Common myeloid progenitor, CD34-positive (primary cell): ENCODE measurements at regions not wholly inside any gene's neighbourhood (a gene's known extent, or its start where the extent isn't known, plus 50 kb on each side); places are given as distances from the start of the nearest gene placed in this dataset.

Source experiments
- CTCF ChIA-PET: fragments of 350-600 bp; sonication (Branson Sonifier 250); formaldehyde crosslinking; loops from one replicate; lab custom pipeline; 2021; ENCODE audit warnings: antibody characterized with exemption; lab: Charles Lee
- POLR2A ChIA-PET: fragments of 350-600 bp; sonication (Branson Sonifier 250); formaldehyde crosslinking; loops from one replicate; lab custom pipeline; 2021; ENCODE audit warnings: antibody characterized with exemption; lab: Charles Lee
- DNase-seq, 3 donors: peaks; one replicate each; pipeline versions ENCODE4 v3.0.0 to v3.0.0-alpha.2; 2013
- H3K27ac ChIP-seq, 2 experiments: 1 replicate in 1 of 2; 2 replicates in 1 of 2; pipeline ENCODE4 v1.7.0; 2013; ENCODE audit warnings: inconsistent platforms in 2 of 2, low read length in 2 of 2, mild to moderate bottlenecking in 2 of 2, low read depth in 1 of 2, moderate library complexity in 1 of 2; ENCODE audit not compliant: severe bottlenecking in 2 of 2, insufficient read depth in 1 of 2, poor library complexity in 1 of 2
- H3K27me3 ChIP-seq, 5 experiments: replicated peaks in 2 of 5; 1 replicate in 3 of 5; 2 replicates in 2 of 5; pipeline versions ENCODE4 v1.6.1 to v1.7.0; 2013; ENCODE audit warnings: low read length in 4 of 5, mild to moderate bottlenecking in 2 of 5, moderate library complexity in 2 of 5, inconsistent platforms in 1 of 5; ENCODE audit not compliant: insufficient read depth in 5 of 5, control insufficient read depth in 4 of 5
- H3K36me3 ChIP-seq, 4 experiments: 1 replicate in 2 of 4; 2 replicates in 2 of 4; pipeline versions ENCODE4 v1.6.1 to v1.7.0; 2013; ENCODE audit warnings: low read length in 3 of 4, control low read depth in 1 of 4, mild to moderate bottlenecking in 1 of 4; ENCODE audit not compliant: control insufficient read depth in 4 of 4, insufficient read depth in 4 of 4
- H3K4me1 ChIP-seq, 4 experiments: 1 replicate in 3 of 4; 2 replicates in 1 of 4; pipeline versions ENCODE4 v1.6.1 to v1.7.1; 2013; ENCODE audit warnings: low read length in 3 of 4, mild to moderate bottlenecking in 3 of 4, control low read depth in 1 of 4, inconsistent platforms in 1 of 4, moderate library complexity in 1 of 4; ENCODE audit not compliant: control insufficient read depth in 4 of 4, insufficient read depth in 4 of 4; ENCODE audit errors: control extremely low read depth in 1 of 4
- H3K4me3 ChIP-seq, 7 experiments: 1 replicate in 4 of 7; 2 replicates in 3 of 7; pipeline versions ENCODE4 v1.5.1 to v1.7.0; 2013; ENCODE audit warnings: mild to moderate bottlenecking in 7 of 7, low read length in 6 of 7, moderate library complexity in 6 of 7, inconsistent platforms in 2 of 7, low read depth in 2 of 7, control low read depth in 1 of 7; ENCODE audit not compliant: insufficient read depth in 4 of 7, control insufficient read depth in 1 of 7; ENCODE audit errors: extremely low read depth in 1 of 7
- H3K9me3 ChIP-seq, 5 experiments: 1 replicate in 4 of 5; 2 replicates in 1 of 5; pipeline versions ENCODE4 v1.6.1 to v1.7.1; 2013; ENCODE audit warnings: low read length in 4 of 5, mild to moderate bottlenecking in 2 of 5, inconsistent platforms in 1 of 5, low read depth in 1 of 5, moderate library complexity in 1 of 5; ENCODE audit not compliant: control insufficient read depth in 4 of 5, insufficient read depth in 2 of 5; ENCODE audit errors: control extremely low read depth in 1 of 5
- WGBS: methylation state at CpG from one replicate; pipeline ENCODE4 v1.1.5; 2013; ENCODE audit not compliant: insufficient coverage; 5-methylcytosine and 5-hydroxymethylcytosine counted together

DNA sequence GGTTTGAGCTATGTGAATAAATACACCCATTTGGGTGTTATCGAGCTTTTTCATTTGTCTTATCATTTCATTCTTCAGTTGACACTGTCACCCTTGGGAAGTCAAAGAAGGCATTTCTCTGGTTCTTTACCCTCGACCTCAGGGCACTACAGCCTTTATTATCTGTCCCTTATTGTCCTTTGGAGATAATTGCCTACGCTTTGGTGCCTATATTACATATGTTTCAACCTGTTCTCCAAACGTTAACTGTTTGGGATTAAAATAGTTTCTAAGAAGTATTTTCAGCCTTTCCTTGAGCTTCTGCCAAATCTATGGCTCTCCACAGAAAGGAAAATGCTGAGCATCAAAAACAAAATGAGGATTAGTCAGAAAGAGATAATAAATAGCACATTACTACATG is 395.4 kb upstream of the ADAMTS9 start:
- CTCF ChIA-PET, result interaction anchor here (1.1 kb wide), 1 partner anchor 10 kb away, joined by 3 read pairs; no protein-coding TSS in a partner anchor
- 97% methylated on average over 3 of the region's 4 CpGs for WGBS
- Histone ChIP-seq H3K27ac (no peak overlapping the region), H3K4me3 (no peak overlapping the region), H3K9me3 (peaks cover 0 to 2% (median 1%) of the 10 kb centered on the region in 5 experiments), H3K27me3 (no peaks in the 10 kb centered on the region), H3K36me3 (no peaks in the 10 kb centered on the region), H3K4me1 (no peaks in the 10 kb centered on the region)
- POLR2A ChIA-PET, result no interaction called here
- DNase-seq, result no peak

- no peak for DNase-seq
- Histone ChIP-seq H3K4me3 (no peak overlapping the region), H3K4me1 (no peaks in the 10 kb centered on the region), H3K36me3 (no peaks in the 10 kb centered on the region), H3K27ac (no peak overlapping the region), H3K9me3 (peaks cover 0 to 2% (median 1%) of the 10 kb centered on the region in 5 experiments), H3K27me3 (no peaks in the 10 kb centered on the region)
- no CpG with 5 or more reads among the region's 2 CpGs for WGBS
- ChIA-PET CTCF (no interaction called here), POLR2A (no interaction called here)
Observed at GRCh38 chr3:65081536-65081935, 393.7 kb upstream of the ADAMTS9 start.

- ChIA-PET CTCF (no interaction called here), POLR2A (no interaction called here)
- H3K27me3 ChIP-seq, result no peaks in the 10 kb centered on the region
- no peak overlapping the region for H3K27ac ChIP-seq
- DNase-seq, result no peak
- WGBS, result 100% methylated on average over 2 of the region's 3 CpGs
- peaks cover 0 to 2% (median 1%) of the 10 kb centered on the region in 5 experiments for H3K9me3 ChIP-seq
- H3K4me3 ChIP-seq, result no peak overlapping the region
- H3K36me3 ChIP-seq, result no peaks in the 10 kb centered on the region
- no peaks in the 10 kb centered on the region for H3K4me1 ChIP-seq
Observed at GRCh38 chr3:65080432-65080831, 392.6 kb upstream of the ADAMTS9 start.

- CTCF ChIA-PET, result no interaction called here
Observed at GRCh38 chr3:65079560-65079959, 391.8 kb upstream of the ADAMTS9 start.

GRCh38 chr3:65078748-65079147 is 390.9 kb upstream of the ADAMTS9 start:
- Histone ChIP-seq H3K27me3 (no peaks in the 10 kb centered on the region), H3K36me3 (no peaks in the 10 kb centered on the region), H3K4me1 (no peaks in the 10 kb centered on the region), H3K27ac (no peak overlapping the region), H3K9me3 (peaks cover 0 to 2% (median 1%) of the 10 kb centered on the region in 5 experiments), H3K4me3 (no peak overlapping the region)
- CTCF ChIA-PET, result no interaction called here
- POLR2A ChIA-PET, result no interaction called here
- no peak for DNase-seq

More at GRCh38 chr3:65079560-65079959, 391.8 kb upstream of the ADAMTS9 start:
- Histone ChIP-seq H3K27me3 (no peaks in the 10 kb centered on the region), H3K4me1 (no peaks in the 10 kb centered on the region), H3K27ac (no peak overlapping the region), H3K36me3 (no peaks in the 10 kb centered on the region), H3K4me3 (no peak overlapping the region), H3K9me3 (peaks cover 0 to 2% (median 1%) of the 10 kb centered on the region in 5 experiments)
- DNase-seq, result no peak
- WGBS, result 69% methylated on average over 3 of the region's 5 CpGs
- POLR2A ChIA-PET, result no interaction called here

GRCh38 chr3:65077124-65077523 is 389.3 kb upstream of the ADAMTS9 start:
- no peak overlapping the region for H3K27ac ChIP-seq
- no peaks in the 10 kb centered on the region for H3K4me1 ChIP-seq
- H3K36me3 ChIP-seq, result no peaks in the 10 kb centered on the region
- H3K9me3 ChIP-seq, result peaks cover 0 to 2% (median 1%) of the 10 kb centered on the region in 5 experiments
- ChIA-PET CTCF (no interaction called here), POLR2A (no interaction called here)
- 100% methylated on average over 2 of the region's 2 CpGs for WGBS
- no peak for DNase-seq
- H3K27me3 ChIP-seq, result no peaks in the 10 kb centered on the region
- no peak overlapping the region for H3K4me3 ChIP-seq

- ChIA-PET POLR2A (no interaction called here), CTCF (no interaction called here)
- Histone ChIP-seq H3K4me3 (no peak overlapping the region), H3K27me3 (no peaks in the 10 kb centered on the region), H3K4me1 (no peaks in the 10 kb centered on the region), H3K27ac (no peak overlapping the region), H3K9me3 (peaks cover 0 to 3% (median 0%) of the 10 kb centered on the region in 5 experiments), H3K36me3 (no peaks in the 10 kb centered on the region)
- 100% methylated on average over 2 of the region's 3 CpGs for WGBS
- no peak for DNase-seq
Observed at GRCh38 chr3:65070968-65071367, 383.2 kb upstream of the ADAMTS9 start.
